Muscle layer of colon (tissue), 2 donors: ENCODE measurements at regions not wholly inside any gene's neighbourhood (a gene's known extent, or its start where the extent isn't known, plus 50 kb on each side); places are given as distances from the start of the nearest gene placed in this dataset.
"Not testable (repeated sequence)": the region's sequence is repeated elsewhere in the genome, so short reads cannot be mapped to it uniquely, and the experiment has no call there.

Experiments
- H3K27ac ChIP-seq: one replicate; pipeline ENCODE4 v1.7.0; 2013; ENCODE audit warnings: low read depth, mild to moderate bottlenecking, low read length, moderate library complexity
- H3K27me3 ChIP-seq, 2 donors: one replicate each; pipeline ENCODE4 v1.7.0; 2013; ENCODE audit warnings: low read length in 2 of 2, mild to moderate bottlenecking in 2 of 2; ENCODE audit not compliant: insufficient read depth in 2 of 2, control insufficient read depth in 1 of 2
- H3K36me3 ChIP-seq: one replicate; pipeline ENCODE4 v1.7.0; 2013; ENCODE audit warnings: mild to moderate bottlenecking, low read length; ENCODE audit not compliant: insufficient read depth
- H3K4me1 ChIP-seq: one replicate; pipeline ENCODE4 v1.7.0; 2013; ENCODE audit warnings: mild to moderate bottlenecking, low read length; ENCODE audit not compliant: insufficient read depth
- H3K4me3 ChIP-seq, 2 donors: one replicate each; pipeline ENCODE4 v1.7.0; 2013; ENCODE audit warnings: low read length in 2 of 2, low read depth in 1 of 2, mild to moderate bottlenecking in 1 of 2, moderate library complexity in 1 of 2
- H3K9ac ChIP-seq: one replicate; pipeline ENCODE4 v1.7.0; 2013; ENCODE audit warnings: low read length
- H3K9me3 ChIP-seq: one replicate; pipeline ENCODE4 v1.7.0; 2013; ENCODE audit warnings: mild to moderate bottlenecking, low read length
- donor health status: abdominal sarcoma.
- donor health status: Adenocarcinoma of cecum.

DNA sequence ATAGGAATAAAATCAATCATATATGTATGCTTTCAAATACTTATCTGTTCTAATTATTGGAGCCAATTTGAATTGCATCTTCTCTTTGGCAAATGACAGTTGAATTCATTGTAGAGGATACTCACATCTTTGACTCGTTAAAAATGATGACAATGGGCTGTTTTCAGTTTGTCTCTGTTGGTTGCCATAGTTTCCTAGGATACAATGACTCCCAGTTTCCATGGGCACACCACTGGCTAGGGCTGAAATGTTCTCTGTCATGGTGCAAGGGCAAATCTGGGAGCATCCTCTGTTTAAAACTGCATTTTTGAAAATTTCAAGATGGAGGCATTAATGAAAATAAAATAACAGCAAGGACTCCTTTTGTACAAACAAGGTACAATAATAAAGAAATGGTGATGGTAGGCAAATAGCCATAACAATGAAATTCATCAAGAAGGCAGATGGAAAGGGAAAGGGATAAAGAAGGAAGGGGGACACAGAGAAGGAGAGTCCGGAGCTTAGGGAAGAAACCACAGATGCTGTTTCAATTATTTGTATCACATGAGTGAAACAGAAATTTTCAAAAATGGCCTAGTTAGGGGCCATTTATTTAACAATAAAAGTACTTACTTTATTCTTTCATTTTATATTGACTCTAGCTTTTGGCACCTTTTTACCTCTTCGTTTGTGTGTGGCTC lies 378.8 kb upstream of the SEMA6A start:
- Histone ChIP-seq H3K9me3 (no peaks in the 10 kb centered on the region), H3K4me3 (no peak overlapping the region), H3K4me1 (no peaks in the 10 kb centered on the region), H3K36me3 (no peaks in the 10 kb centered on the region), H3K27me3 (no peaks in the 10 kb centered on the region), H3K27ac (no peak overlapping the region), H3K9ac (no peak overlapping the region)

DNA sequence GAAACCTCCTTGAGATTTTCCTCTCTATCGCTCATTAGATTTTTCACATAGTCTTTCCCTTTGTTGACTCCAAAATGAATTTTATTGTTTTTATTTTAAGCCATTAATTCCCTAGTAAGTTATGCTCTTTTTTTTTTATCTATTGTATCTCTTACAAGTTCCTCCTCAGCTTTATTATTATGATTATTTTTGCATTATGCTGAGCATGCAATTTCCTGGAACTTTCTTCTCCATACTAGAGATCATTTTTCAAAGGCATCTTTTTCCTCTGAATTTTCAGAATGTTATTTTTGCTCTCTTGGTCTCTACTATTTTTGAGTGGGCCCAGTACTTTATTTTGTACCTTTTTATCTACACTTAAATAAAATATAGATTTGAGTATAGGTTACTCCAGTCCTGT lies 376.6 kb upstream of the SEMA6A start:
- Histone ChIP-seq H3K9me3 (no peaks in the 10 kb centered on the region), H3K27ac (no peak overlapping the region), H3K4me1 (no peaks in the 10 kb centered on the region), H3K36me3 (no peaks in the 10 kb centered on the region), H3K4me3 (no peak overlapping the region), H3K27me3 (no peaks in the 10 kb centered on the region), H3K9ac (no peak overlapping the region)

DNA sequence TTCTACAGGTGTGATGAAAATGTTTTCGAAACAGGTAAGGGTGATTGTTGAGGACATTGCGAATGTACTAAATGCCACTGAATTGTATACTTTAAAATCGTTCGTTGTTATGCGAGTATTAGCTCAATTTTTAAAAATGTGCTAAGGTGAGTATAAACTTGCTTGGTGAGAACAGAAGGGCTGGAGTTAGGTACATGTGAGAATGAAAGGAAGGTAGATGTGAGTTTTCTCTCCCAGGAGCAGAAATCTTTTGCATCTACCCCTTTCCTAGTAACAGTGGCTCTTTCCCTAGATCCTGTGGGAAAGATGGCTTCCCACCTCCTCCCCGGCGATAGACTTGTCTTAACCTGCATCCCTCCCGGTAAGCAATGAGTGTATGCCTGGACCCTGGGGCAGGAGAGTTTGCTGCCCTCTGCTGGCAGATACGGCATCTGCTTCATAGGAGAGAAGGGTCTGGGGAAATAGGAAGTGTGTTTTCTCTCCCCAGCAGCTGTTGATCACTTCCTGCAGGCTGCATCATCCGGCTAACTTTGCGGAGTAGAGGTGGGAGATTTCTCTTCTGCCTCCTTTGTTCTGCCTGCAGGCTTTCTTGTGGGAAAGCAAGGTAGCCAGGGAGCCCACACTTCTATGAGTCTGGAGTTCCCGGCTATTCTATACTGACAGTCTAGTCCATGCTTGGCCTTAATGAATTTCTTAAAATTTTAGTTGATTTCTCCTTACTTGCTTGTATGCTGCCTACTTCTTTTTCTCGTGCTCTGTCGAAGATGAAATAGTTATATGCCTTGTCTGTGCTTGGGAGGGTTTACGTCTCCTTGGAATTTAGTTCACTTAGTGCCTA lies 373.3 kb upstream of the SEMA6A start:
- no peaks in the 10 kb centered on the region for H3K4me1 ChIP-seq
- H3K4me3 ChIP-seq = no peak overlapping the region
- no peak overlapping the region for H3K9ac ChIP-seq
- H3K36me3 ChIP-seq = no peaks in the 10 kb centered on the region
- H3K27ac ChIP-seq = no peak overlapping the region
- no peaks in the 10 kb centered on the region for H3K27me3 ChIP-seq
- no peaks in the 10 kb centered on the region for H3K9me3 ChIP-seq

DNA sequence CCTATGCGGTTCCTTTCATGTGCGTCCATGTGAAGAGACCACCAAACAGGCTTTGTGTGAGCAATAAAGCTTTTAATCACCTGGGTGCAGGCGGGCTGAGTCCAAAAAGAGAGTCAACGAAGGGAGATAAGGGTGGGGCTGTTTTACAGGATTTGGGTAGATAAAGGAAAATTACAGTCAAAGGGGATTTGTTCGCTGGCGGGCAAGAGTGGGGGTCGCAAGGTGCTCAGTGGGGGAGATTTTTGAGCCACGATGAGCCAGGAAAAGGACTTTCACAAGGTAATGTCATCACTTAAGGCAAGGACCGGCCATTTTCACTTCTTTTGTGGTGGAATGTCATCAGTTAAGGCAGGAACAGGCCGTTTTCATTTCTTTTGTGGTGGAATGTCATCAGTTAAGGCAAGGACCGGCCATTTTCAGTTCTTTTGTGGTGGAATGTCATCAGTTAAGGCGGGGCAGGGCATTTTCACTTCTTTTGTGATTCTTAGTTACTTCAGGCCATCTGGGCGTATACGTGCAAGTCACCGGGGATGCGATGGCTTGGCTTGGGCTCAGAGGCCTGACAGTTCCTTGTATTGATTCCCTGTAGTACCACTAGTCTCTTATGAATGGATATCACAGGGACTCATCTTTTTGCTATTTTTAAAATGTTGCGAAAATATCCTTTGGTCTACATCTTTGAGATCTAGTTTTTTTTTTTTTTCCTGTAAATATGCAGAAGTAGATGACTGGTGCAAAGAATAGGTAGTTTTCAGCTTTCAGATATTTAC lies 371.2 kb upstream of the SEMA6A start:
- not testable (repeated sequence) for H3K9me3 ChIP-seq, H3K4me1 ChIP-seq, H3K36me3 ChIP-seq, H3K27ac ChIP-seq, H3K4me3 ChIP-seq, H3K9ac ChIP-seq, H3K27me3 ChIP-seq

DNA sequence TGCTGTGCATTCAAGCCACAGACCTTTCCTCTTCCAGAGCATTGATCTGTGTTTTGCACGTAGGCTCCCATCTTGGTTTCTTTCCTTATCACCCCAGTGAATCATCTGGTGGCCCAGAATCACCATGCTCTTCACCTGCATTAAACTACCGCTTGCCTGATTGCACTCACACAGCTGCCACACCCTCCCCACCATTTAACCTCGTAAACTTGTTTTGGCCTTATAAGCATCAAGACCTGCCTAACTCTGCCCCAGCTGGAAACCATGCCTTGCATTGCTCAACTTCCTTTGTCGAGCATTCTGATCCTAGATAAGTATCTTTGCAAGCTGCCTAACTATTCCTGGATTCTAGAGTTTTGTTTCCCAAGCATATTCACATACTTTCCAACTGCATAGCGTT lies 369.6 kb upstream of the SEMA6A start:
- Histone ChIP-seq H3K36me3 (no peaks in the 10 kb centered on the region), H3K9ac (no peak overlapping the region), H3K27ac (no peak overlapping the region), H3K27me3 (no peaks in the 10 kb centered on the region), H3K4me1 (no peaks in the 10 kb centered on the region), H3K9me3 (no peaks in the 10 kb centered on the region), H3K4me3 (no peak overlapping the region)

DNA sequence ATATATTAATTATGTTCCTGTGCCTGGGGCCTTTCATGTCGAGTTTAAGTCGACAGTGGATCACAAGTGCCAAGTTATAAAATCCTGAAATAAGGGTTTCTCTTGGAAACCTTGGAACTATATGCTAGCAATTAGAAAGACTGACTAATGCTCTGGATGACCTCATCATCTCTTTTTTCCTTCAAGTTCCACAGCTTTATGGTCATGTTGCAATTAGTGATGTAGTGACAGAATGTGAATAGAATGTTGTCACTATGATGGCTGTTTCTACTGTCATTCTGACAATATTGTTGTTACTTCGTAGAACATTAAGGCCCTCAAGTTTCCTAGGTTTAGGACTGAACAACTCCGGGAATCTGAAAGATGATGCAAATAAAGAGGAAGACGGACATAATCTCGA lies 368.0 kb upstream of the SEMA6A start:
- H3K27me3 ChIP-seq = no peaks in the 10 kb centered on the region
- no peaks in the 10 kb centered on the region for H3K36me3 ChIP-seq
- H3K4me1 ChIP-seq = no peaks in the 10 kb centered on the region
- H3K4me3 ChIP-seq = no peak overlapping the region
- no peak overlapping the region for H3K27ac ChIP-seq
- H3K9ac ChIP-seq = no peak overlapping the region
- no peaks in the 10 kb centered on the region for H3K9me3 ChIP-seq

DNA sequence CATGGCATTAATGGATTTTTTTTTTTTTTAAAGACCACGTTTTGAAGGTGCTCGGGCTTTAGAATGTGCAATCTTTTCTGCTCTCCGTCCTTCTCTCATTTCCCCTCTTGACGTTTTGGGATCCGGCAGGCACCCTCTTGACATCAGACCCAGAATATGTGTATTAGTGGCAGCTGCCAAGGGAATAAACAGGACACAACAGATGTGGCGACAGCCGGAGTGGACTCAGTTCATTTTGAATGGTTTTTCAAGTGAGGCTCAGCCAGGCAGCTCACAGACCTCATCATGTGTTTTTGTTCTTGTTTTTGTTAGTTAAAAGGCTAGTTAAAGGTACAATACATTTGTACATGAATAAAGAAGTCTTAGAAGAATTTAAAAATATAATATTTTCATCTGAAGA lies 365.0 kb upstream of the SEMA6A start:
- Histone ChIP-seq H3K27ac (no peak overlapping the region), H3K9ac (no peak overlapping the region), H3K4me1 (no peaks in the 10 kb centered on the region), H3K27me3 (no peaks in the 10 kb centered on the region), H3K4me3 (no peak overlapping the region), H3K9me3 (no peaks in the 10 kb centered on the region), H3K36me3 (no peaks in the 10 kb centered on the region)

DNA sequence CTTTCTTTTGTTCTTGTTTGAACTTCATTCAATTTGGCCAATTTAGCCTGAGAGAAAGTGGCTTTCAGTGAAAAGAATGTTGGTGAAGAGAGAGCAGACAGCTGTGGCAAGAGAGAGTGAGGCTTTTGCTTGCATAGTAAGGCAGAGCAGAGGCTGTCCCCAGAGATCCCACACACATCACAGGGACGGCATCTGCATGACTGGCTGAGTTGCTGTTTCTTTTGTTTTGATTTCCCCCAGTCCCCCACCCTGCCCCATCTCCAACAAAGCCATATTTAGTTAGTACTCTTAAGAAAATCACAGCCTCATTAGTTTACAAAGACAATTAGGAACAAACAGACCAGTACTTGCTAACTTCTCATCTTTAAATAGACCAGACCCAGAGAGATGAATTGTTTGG lies 363.9 kb upstream of the SEMA6A start:
- Histone ChIP-seq H3K4me3 (no peak overlapping the region), H3K27ac (no peak overlapping the region), H3K27me3 (no peaks in the 10 kb centered on the region), H3K9me3 (no peaks in the 10 kb centered on the region), H3K36me3 (no peaks in the 10 kb centered on the region), H3K4me1 (no peaks in the 10 kb centered on the region), H3K9ac (no peak overlapping the region)

DNA sequence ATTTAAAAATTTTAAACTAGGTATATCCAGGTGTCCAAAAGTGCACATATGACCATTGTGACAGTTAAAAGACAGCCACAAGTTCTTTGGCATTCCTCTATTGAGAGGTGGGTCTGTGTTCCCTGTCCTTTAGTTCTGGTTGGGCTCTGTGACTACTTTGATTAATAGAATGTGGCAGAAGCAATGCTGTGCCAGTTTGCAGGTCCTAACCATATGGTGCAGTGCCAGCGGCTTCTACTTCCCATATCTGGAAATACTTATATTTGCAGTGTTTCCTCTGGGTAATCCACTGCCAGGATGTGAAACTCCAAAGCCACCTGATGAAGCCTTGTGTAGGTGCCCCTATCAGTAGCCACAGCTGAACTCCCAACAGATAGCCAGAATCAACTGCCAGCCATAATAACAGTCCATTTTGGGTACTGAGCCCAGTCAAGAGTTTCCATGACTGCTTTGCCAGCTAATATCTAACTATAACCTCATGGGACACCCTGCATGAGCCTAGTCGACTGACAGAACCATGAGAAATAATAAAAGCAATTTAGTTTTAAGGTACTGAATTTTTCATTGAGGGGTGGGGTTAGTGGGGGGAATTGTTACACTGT lies 361.0 kb upstream of the SEMA6A start:
- H3K36me3 ChIP-seq = no peaks in the 10 kb centered on the region
- no peaks in the 10 kb centered on the region for H3K9me3 ChIP-seq
- H3K27me3 ChIP-seq = no peaks in the 10 kb centered on the region
- no peaks in the 10 kb centered on the region for H3K4me1 ChIP-seq
- no peak overlapping the region for H3K9ac ChIP-seq
- H3K4me3 ChIP-seq = no peak overlapping the region
- no peak overlapping the region for H3K27ac ChIP-seq

DNA sequence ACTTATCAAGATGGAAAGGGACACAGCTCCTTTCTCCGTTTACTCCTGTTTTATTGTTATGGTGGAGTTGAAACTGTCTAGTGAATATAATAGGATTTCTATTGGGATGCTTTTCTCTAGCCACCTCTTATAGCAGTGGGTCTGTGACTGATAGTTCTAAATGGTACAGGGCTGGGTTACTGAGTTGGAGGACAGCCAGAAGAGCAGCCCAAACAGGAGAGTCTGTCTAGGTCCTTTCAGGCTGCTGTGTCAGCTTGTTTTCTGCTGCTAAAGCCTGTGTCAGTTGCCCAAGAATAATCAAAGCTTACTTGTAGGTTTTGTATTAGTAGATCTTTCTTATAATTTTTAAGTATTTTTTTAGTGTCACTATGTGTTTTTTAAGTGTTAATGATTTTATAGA lies 356.0 kb upstream of the SEMA6A start:
- H3K4me1 ChIP-seq = no peaks in the 10 kb centered on the region
- no peak overlapping the region for H3K27ac ChIP-seq
- no peak overlapping the region for H3K9ac ChIP-seq
- H3K9me3 ChIP-seq = no peaks in the 10 kb centered on the region
- H3K36me3 ChIP-seq = no peaks in the 10 kb centered on the region
- H3K27me3 ChIP-seq = no peaks in the 10 kb centered on the region
- H3K4me3 ChIP-seq = no peak overlapping the region

DNA sequence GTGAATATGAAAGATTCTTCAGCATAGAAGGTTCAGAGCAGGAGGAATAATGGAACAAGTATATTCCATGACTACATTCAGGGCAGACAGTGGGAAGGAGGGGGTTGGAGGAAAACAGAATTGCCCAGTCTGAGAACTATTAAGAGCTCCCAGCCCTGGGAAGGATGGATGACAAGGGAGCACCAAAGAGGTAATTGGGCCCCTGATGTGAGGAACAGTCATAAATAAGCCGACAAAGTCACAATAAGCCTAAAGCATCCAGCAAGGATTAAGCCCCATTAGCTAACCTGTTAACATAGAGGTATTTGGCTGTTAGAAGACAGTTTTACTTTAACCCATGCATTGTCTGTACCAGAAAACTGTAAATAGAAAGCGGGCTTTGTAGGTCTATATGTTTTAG lies 348.7 kb upstream of the SEMA6A start:
- H3K36me3 ChIP-seq = no peaks in the 10 kb centered on the region
- no peaks in the 10 kb centered on the region for H3K27me3 ChIP-seq
- no peak overlapping the region for H3K9ac ChIP-seq
- no peaks in the 10 kb centered on the region for H3K4me1 ChIP-seq
- no peaks in the 10 kb centered on the region for H3K9me3 ChIP-seq
- H3K4me3 ChIP-seq = no peak overlapping the region
- no peak overlapping the region for H3K27ac ChIP-seq
